BE2C (cell line): ENCODE measurements at regions not wholly inside any gene's neighbourhood (a gene's known extent, or its start where the extent isn't known, plus 50 kb on each side); places are given as distances from the start of the nearest gene placed in this dataset.

Source experiments
- DNase-seq: peaks from one replicate; pipeline ENCODE4 v3.0.0-alpha.2; 2020
- H3K27me3 ChIP-seq: fragments of 250-450 bp; sonication (Bioruptor Pico); 2 replicates; pipeline ENCODE4 v1.5.1; 2020; ENCODE audit warnings: mild to moderate bottlenecking
- H3K36me3 ChIP-seq: fragments of 250-450 bp; sonication (Bioruptor Pico); 2 replicates; pipeline ENCODE4 v1.5.1; 2020; ENCODE audit warnings: mild to moderate bottlenecking
- H3K4me1 ChIP-seq: fragments of 250-450 bp; sonication (Bioruptor Pico); 2 replicates; pipeline ENCODE4 v1.5.1; 2020
- H3K4me3 ChIP-seq: 2 replicates; pipeline ENCODE4 v1.5.1; 2011; ENCODE audit warnings: low read depth, low read length
- H3K9me3 ChIP-seq: fragments of 250-450 bp; sonication (Bioruptor Pico); 2 replicates; pipeline ENCODE4 v1.5.1; 2020
- CTCF ChIP-seq: IDR thresholded peaks from 2 replicates; pipeline ENCODE4 v1.5.1; 2012; ENCODE audit warnings: mild to moderate bottlenecking, low read depth, low read length

GRCh38 chr2:77995161-77995560, 473.0 kb upstream of the LRRTM4 start:
- TF ChIP-seq CTCF = no peak
- no peaks in the 10 kb centered on the region for H3K36me3 ChIP-seq
- H3K9me3 ChIP-seq = no peaks in the 10 kb centered on the region
- DNase-seq = no peak
- H3K27me3 ChIP-seq = no peaks in the 10 kb centered on the region
- H3K4me1 ChIP-seq = no peaks in the 10 kb centered on the region
- H3K4me3 ChIP-seq = no peak overlapping the region

- no peaks in the 10 kb centered on the region for H3K27me3 ChIP-seq
These were observed 477.2 kb upstream of the LRRTM4 start for GRCh38 chr2:77999376-77999775.

GRCh38 chr2:78009289-78009688, 487.1 kb upstream of the LRRTM4 start:
- Histone ChIP-seq H3K4me3 (no peak overlapping the region), H3K4me1 (no peaks in the 10 kb centered on the region), H3K36me3 (no peaks in the 10 kb centered on the region), H3K27me3 (no peaks in the 10 kb centered on the region), H3K9me3 (no peaks in the 10 kb centered on the region)
- TF ChIP-seq CTCF = no peak
- DNase-seq = no peak

More at GRCh38 chr2:77999376-77999775, 477.2 kb upstream of the LRRTM4 start:
- Histone ChIP-seq H3K4me1 (no peaks in the 10 kb centered on the region), H3K4me3 (no peak overlapping the region), H3K36me3 (no peaks in the 10 kb centered on the region), H3K9me3 (no peaks in the 10 kb centered on the region)
- DNase-seq = no peak
- no peak for TF ChIP-seq CTCF

GRCh38 chr2:78011251-78011650, 489.1 kb upstream of the LRRTM4 start:
- Histone ChIP-seq H3K36me3 (no peaks in the 10 kb centered on the region), H3K27me3 (no peaks in the 10 kb centered on the region), H3K9me3 (no peaks in the 10 kb centered on the region), H3K4me1 (no peaks in the 10 kb centered on the region), H3K4me3 (no peak overlapping the region)
- TF ChIP-seq CTCF = no peak
- no peak for DNase-seq

- Histone ChIP-seq H3K9me3 (no peaks in the 10 kb centered on the region), H3K4me3 (no peak overlapping the region), H3K27me3 (no peaks in the 10 kb centered on the region), H3K4me1 (no peaks in the 10 kb centered on the region), H3K36me3 (no peaks in the 10 kb centered on the region)
- TF ChIP-seq CTCF = no peak
- no peak for DNase-seq
These were observed 498.3 kb upstream of the LRRTM4 start for GRCh38 chr2:78020491-78020890.

GRCh38 chr2:78023356-78023755, 501.2 kb upstream of the LRRTM4 start:
- H3K27me3 ChIP-seq = no peaks in the 10 kb centered on the region
- no peaks in the 10 kb centered on the region for H3K36me3 ChIP-seq
- no peak overlapping the region for H3K4me3 ChIP-seq
- TF ChIP-seq CTCF = no peak
- no peaks in the 10 kb centered on the region for H3K9me3 ChIP-seq
- no peaks in the 10 kb centered on the region for H3K4me1 ChIP-seq
- no peak for DNase-seq
